ENCODE measurements at regions not wholly inside any gene's neighbourhood (a gene's known extent, or its start where the extent isn't known, plus 50 kb on each side); places are given as distances from the start of the nearest gene placed in this dataset.

- no peak for DNase-seq (ENCODE audit: low read depth)
These were observed 280.5 kb downstream of the QKI start for GRCh38 chr6:163694988-163695398.

- no peak for DNase-seq (ENCODE audit: low read depth)
These were observed 279.6 kb downstream of the QKI start for GRCh38 chr6:163694072-163694471.

DNA sequence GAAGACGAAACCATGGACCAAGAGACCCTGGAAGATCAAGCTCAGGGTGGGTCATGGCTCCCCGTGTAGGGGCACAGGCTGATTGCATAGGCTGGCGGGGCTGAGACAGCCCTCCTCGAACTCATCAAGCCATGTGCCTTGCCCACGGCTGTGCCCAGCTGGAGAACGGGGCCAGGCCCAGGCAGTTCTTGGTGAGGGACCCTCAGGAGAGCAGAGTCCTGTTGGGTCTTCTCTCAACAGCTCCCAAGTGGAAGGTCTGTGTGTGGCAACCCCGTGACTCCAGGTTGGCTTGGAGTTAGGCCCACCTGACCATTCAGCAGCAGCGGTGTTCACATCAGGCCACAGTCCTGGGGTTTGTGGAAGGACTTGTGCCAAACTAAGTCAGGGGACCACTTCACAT lies 276.5 kb downstream of the QKI start:
- no peak for DNase-seq (ENCODE audit: low read depth)

GRCh38 chr6:163688739-163689362 lies 274.3 kb downstream of the QKI start:
- DNase-seq (ENCODE audit: low read depth): no peak

DNA sequence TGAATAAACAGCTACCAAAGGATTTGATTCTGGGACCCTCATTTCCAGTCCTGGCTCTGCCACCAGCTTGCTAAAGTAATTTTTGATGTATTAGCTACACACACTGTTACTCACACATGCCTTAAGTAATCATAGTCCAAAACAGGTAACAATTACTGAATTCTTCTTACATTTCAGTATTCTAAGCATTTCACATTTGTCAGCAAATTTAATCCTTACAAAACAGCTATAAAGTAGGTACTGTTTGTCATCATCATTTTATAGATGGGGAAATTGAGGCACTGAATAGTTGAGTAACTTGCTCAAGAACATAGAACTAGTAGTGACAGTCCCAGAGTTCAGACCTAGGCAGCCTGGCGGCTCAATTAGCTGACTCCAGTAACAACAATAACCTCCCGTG lies 272.6 kb downstream of the QKI start:
- DNase-seq (ENCODE audit: low read depth): no peak

DNA sequence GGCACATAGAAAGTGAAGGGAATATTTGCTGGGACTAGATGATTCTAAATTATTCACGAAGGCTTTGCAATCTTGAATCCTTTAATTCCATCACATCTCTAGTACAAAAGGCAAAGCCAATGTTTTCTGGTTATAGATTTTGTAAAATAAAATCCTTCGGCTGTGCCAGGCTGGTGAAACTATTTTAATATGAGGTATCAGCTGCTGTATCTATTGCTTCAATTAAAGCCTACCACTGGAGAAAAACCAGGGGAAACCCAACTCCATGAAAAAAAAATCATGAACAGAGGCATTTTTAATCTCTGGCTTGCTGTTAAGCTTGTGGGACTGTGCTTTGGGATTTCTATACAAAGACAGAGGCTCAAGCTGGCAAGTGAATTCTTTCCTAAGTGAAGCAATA lies 271.8 kb downstream of the QKI start:
- no peak for DNase-seq (ENCODE audit: low read depth)

DNA sequence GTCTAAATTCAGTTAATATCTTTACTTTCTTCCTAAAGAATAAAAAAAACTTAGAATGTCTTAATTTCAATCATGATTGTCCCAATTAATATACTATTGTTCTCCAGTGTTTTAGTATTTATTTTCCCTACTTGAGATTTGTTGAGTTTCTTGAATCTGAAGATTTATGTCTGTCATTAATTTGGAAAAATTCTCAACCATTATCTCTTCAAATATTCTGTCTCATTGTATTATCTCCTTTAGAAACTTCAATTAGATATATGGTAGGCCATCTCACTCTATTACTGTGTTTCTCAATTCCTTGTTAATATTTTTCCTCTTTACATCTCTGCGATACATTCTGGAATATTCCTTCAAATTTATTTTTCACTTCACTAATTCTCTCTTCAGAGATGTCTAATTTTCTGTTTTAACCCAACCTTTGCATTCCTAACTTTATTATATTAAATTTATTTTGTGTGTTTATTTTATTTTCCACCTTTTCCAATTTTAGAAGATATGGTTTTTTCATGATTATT lies 268.6 kb downstream of the QKI start:
- DNase-seq (ENCODE audit: low read depth): no peak

DNA sequence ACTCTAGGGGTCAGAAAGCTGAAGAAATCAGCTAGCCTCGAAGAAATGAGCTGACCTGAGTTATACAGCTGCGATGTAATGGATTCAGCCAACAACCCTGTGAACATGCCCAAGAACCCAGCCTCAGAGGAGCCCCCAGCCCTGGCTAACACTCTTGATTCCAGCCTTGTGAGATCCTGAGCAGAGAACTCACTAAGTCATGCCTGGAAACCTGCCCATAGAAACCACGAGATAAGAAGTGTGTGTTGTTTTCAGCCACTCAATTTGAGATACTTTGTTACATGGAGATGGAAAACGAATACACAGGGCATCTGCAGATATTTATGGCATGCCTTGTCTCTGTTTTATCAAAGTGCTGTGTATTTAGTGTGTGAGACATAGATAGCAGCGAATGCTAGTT lies 265.2 kb downstream of the QKI start:
- no peak for DNase-seq (ENCODE audit: low read depth)

GRCh38 chr6:163679012-163679660 lies 264.6 kb downstream of the QKI start:
- no peak for DNase-seq (ENCODE audit: low read depth)

DNA sequence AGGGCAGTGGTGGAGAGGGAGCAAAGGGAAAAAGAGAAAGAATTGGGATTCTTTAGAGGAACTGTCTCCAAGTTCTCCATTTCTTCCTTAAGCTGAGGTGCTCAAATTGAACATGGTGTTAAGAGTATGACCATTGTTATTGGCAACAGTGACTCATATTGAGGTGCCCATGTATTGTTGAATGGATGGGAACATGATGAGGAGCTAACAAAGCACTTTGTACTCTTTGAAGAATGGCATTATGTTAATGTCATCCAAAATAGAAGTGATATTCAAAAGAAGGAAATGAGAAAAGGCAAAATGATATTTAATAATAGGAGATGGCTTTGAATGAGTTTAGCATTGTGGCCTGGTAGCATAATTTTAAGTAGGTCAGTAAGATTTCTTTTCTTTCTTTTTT lies 261.1 kb downstream of the QKI start:
- DNase-seq (ENCODE audit: low read depth): no peak

DNA sequence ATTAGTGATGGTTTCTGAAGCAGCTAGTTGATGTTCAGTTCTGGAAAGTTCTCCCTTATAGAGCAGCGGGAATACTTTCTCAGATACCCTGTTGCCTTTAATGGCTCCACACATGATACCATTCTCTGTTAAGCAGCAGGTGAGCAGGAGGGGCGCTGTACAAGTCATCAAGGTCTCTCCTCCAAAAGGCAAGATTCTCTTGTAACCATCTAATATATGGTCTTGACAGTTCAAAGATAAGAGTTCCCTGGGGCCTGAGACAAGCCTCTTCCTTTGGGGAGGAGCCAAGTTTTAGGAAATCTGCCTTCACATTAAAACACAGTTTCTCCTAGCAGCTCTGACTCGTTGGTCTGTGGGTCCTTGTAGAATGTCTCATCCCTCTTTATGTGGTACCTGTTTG lies 258.2 kb downstream of the QKI start:
- no peak for DNase-seq (ENCODE audit: low read depth)

- DNase-seq (ENCODE audit: low read depth): no peak
These were observed 257.3 kb downstream of the QKI start for GRCh38 chr6:163671791-163672190.

DNA sequence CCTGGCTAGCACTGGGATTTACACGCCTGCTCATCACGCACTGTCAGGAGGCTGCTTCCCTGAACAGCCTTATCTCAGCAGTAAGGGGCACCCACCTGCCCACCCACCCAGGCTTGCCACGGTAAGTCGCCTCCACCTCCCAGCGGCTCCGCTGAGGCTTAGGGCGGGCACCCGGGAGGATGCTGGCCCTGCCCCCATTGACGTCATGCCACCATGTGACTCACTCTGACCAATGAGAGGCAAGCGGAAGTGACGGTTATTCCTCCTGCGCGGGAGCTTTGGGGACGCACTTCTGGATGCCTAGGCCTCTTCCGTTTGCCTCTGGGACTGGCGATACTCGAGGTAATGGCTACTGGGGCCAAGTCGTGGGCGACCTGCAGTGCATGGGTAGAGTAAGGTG lies 256.8 kb downstream of the QKI start:
- DNase-seq (ENCODE audit: low read depth): no peak

GRCh38 chr6:163670336-163670735 lies 255.8 kb downstream of the QKI start:
- DNase-seq (ENCODE audit: low read depth): no peak

- DNase-seq (ENCODE audit: low read depth): no peak
These were observed 253.5 kb downstream of the QKI start for GRCh38 chr6:163668061-163668426.

DNA sequence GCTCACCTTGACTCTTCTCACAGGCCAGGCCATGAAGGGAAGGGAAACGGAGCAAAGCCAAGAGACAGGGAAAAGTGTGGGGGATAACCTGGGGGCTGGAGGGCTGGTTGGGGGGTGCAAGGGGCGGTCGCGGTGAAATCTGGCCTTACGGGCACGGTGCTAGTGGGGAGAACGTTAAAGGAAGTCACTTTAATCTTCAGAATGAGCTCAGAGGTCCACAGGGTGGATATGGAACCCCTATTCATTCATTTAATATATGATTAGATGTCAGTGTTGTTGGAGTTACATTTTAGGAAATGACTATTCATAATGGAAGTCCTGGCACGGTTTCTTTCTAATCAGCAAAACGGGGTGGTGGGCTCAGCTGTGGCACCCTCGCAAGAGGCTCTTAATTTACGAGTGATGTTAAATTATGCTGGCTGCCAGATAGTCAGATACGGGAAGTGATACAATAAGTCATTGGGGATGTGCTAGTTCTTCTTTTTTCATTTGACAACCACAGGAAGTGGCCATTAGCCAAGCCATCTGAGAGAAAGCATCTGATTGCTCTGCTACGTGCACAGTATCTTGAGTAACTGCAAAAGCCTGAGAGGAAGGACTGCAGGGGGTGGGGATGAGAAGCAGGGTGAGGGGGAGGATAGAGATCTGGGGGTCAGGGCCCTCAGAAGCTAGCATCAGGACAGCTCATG lies 253.0 kb downstream of the QKI start:
- peak; percentile 27 for DNase-seq (ENCODE audit: low read depth)

GRCh38 chr6:163665464-163665863 lies 250.9 kb downstream of the QKI start:
- DNase-seq (ENCODE audit: low read depth): no peak

DNA sequence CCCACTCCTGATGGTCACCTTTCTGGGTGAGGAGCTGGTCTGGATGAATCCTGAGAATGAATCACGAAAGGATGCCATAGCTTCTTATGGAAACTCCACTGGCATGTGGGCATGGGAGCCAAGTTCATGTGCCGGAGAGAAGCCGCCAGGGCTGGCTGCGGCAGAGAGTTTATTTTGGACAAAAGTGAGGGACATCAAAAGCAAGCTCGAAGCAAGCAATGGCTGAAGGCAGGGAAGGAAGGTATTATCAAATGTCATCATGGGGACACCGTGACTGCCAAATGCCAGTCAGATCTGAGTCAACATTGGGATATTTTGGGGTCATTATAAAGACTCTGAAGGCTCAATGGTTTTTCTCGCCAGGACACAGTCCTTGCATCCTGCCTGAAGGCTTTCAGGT lies 249.1 kb downstream of the QKI start:
- no peak for DNase-seq (ENCODE audit: low read depth)

GRCh38 chr6:163662604-163663225 lies 248.2 kb downstream of the QKI start:
- no peak for DNase-seq (ENCODE audit: low read depth)

GRCh38 chr6:163661272-163661671 lies 246.8 kb downstream of the QKI start:
- no peak for DNase-seq (ENCODE audit: low read depth)

- no peak for DNase-seq (ENCODE audit: low read depth)
These were observed 245.3 kb downstream of the QKI start for GRCh38 chr6:163659803-163660202.

- DNase-seq (ENCODE audit: low read depth): no peak
These were observed 241.0 kb downstream of the QKI start for GRCh38 chr6:163655217-163656121.
